AG09309 (cell line): ENCODE measurements at regions not wholly inside any gene's neighbourhood (a gene's known extent, or its start where the extent isn't known, plus 50 kb on each side); places are given as distances from the start of the nearest gene placed in this dataset.
"Not testable (repeated sequence)": the region's sequence is repeated elsewhere in the genome, so short reads cannot be mapped to it uniquely, and the experiment has no call there.

Experiments
- DNase-seq: peaks from one replicate; pipeline ENCODE4 v3.0.0-alpha.2; 2010; ENCODE audit warnings: low read depth
- H3K4me3 ChIP-seq: 2 replicates; pipeline ENCODE4 v1.5.1; 2011; ENCODE audit warnings: mild to moderate bottlenecking, low read depth, low read length, moderate library complexity; ENCODE audit not compliant: control insufficient read depth
- CTCF ChIP-seq: IDR thresholded peaks from 2 replicates; pipeline ENCODE4 v1.5.1; 2011; ENCODE audit warnings: mild to moderate bottlenecking, low read depth, low read length, inconsistent platforms; ENCODE audit not compliant: insufficient read depth, control insufficient read depth; ENCODE audit errors: missing control alignments

GRCh38 chr3:35440826-35441225, 198.5 kb upstream of the ARPP21 start:
- no peak for DNase-seq
- no peak for TF ChIP-seq CTCF
- no peak overlapping the region for H3K4me3 ChIP-seq

- H3K4me3 ChIP-seq = no peak overlapping the region
- TF ChIP-seq CTCF = no peak
- DNase-seq = no peak
Measured at GRCh38 chr3:35446896-35447295, 192.4 kb upstream of the ARPP21 start.

- H3K4me3 ChIP-seq = no peak overlapping the region
- no peak for TF ChIP-seq CTCF
- DNase-seq = no peak
Measured at GRCh38 chr3:35448121-35448520, 191.2 kb upstream of the ARPP21 start.

DNA sequence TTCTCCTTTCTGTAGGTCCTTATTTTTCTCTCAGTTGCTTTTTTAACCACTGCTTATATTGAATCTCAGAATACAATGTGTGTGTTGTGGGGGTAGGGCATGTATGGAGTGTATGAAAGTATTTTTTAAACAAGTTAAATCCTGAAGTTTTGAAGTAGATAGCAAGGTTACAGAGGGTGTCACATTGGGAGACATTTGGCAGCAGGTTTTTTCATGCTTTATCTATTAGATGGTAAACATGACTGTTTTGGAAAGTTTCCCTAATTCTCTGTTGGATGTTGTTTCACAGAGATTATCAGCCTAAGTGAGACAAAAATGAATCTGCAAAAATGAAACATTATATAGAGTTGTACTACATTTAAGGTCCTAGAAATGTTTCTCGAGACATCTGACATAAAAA, 190.6 kb upstream of the ARPP21 start:
- no peak for TF ChIP-seq CTCF

GRCh38 chr3:35454819-35455218, 184.5 kb upstream of the ARPP21 start:
- H3K4me3 ChIP-seq, DNase-seq: not testable (repeated sequence)

More for the DNA sequence above, 190.6 kb upstream of the ARPP21 start:
- H3K4me3 ChIP-seq = no peak overlapping the region
- no peak for DNase-seq

DNA sequence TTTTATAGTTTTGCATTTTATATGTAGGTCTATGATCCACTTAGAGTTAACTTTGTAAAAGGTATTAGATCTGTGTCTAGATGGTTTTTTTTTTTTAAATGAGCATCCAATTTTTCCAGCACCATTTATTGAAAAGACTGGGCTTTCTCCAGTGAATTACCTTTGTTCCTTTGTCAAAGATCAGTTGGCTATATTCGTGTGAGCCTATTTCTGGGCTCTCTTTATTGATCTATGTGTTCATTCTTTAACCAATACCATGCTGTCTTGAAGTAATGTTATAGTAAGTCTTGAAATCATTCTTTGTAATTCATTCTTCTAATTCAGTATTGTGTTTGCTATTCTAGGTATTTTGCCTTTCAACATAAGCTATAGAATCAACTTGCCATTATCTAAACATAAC, 165.4 kb upstream of the ARPP21 start:
- no peak overlapping the region for H3K4me3 ChIP-seq
- no peak for DNase-seq
- no peak for TF ChIP-seq CTCF

- H3K4me3 ChIP-seq, DNase-seq: not testable (repeated sequence)
Measured at GRCh38 chr3:35482566-35482965, 156.8 kb upstream of the ARPP21 start.

DNA sequence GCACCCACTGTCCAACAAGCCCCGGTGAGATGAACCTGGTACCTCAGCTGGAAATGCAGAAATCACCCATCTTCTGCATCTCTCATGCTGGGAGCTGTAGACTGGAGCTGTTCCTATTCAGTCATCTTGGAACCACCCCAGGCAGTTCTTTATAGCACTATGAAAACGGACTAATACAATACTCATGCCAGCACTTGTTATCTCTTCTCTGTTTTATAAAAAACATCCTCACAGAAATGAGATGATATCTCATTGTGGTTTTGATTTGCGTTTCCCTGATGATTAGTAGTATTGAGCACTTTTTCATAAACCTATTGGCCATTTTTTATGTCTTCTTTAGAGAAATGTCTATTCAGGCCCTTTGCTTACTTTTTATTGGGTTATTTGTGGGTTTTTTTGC, 156.2 kb upstream of the ARPP21 start:
- DNase-seq = no peak
- TF ChIP-seq CTCF = no peak
- no peak overlapping the region for H3K4me3 ChIP-seq
